ENCODE measurements at regions not wholly inside any gene's neighbourhood (a gene's known extent, or its start where the extent isn't known, plus 50 kb on each side); places are given as distances from the start of the nearest gene placed in this dataset.

GRCh38 chr11:25613451-25613850, 718.5 kb upstream of the ANO3 start:
- no peak for DNase-seq

GRCh38 chr11:25613865-25614264, 718.1 kb upstream of the ANO3 start:
- 61 to 77% methylated on average over 4 of the region's 4 CpGs for WGBS, 2 donors
- DNase-seq (no peak), ATAC-seq (ENCODE audit: low FRiP score in 2 of 2) (no peak)
- H3K27me3 ChIP-seq, result no peaks in the 10 kb centered on the region
- no peaks in the 10 kb centered on the region for H3K36me3 ChIP-seq
- no peak overlapping the region for H3K4me3 ChIP-seq
- H3K4me1 ChIP-seq, result no peaks in the 10 kb centered on the region
- no peak overlapping the region for H3K27ac ChIP-seq
- TF ChIP-seq POLR2AphosphoS5 (IDR thresholded peaks at IDR 0.05), result no peak
- TF ChIP-seq POLR2A (IDR thresholded peaks at IDR 0.05), result no peak
- TF ChIP-seq CTCF (IDR thresholded peaks at IDR 0.05), result no peak
- TF ChIP-seq EP300 (IDR thresholded peaks at IDR 0.05), result no peak
- no peaks in the 10 kb centered on the region for H3K9me3 ChIP-seq

More at GRCh38 chr11:25613451-25613850, 718.5 kb upstream of the ANO3 start:
- 50 to 75% methylated on average over 1 of the region's 1 CpG for WGBS, 2 donors
- H3K36me3 ChIP-seq, result no peaks in the 10 kb centered on the region
- H3K4me1 ChIP-seq, result no peaks in the 10 kb centered on the region
- no peak overlapping the region for H3K27ac ChIP-seq
- H3K27me3 ChIP-seq, result no peaks in the 10 kb centered on the region
- H3K9me3 ChIP-seq, result no peaks in the 10 kb centered on the region
- no peak for TF ChIP-seq POLR2AphosphoS5 (IDR thresholded peaks at IDR 0.05)
- no peak for TF ChIP-seq CTCF (IDR thresholded peaks at IDR 0.05)
- no peak for TF ChIP-seq POLR2A (IDR thresholded peaks at IDR 0.05)
- no peak for TF ChIP-seq EP300 (IDR thresholded peaks at IDR 0.05)
- no peak overlapping the region for H3K4me3 ChIP-seq
- ATAC-seq (ENCODE audit: low FRiP score in 2 of 2), result no peak

- ATAC-seq (ENCODE audit: low FRiP score in 2 of 2), result no peak
- H3K9me3 ChIP-seq, result no peaks in the 10 kb centered on the region
- 41 to 50% methylated on average over 2 of the region's 2 CpGs for WGBS, 2 donors
Observed at GRCh38 chr11:25615069-25615468, 716.9 kb upstream of the ANO3 start.

GRCh38 chr11:25615841-25616240, 716.1 kb upstream of the ANO3 start:
- WGBS, 2 donors, result 65 to 83% methylated on average over 2 of the region's 2 CpGs
- Histone ChIP-seq H3K27ac (no peak overlapping the region), H3K27me3 (no peaks in the 10 kb centered on the region), H3K4me1 (no peaks in the 10 kb centered on the region), H3K4me3 (no peak overlapping the region), H3K36me3 (no peaks in the 10 kb centered on the region), H3K9me3 (no peaks in the 10 kb centered on the region)
- TF ChIP-seq EP300 (IDR thresholded peaks at IDR 0.05), result no peak
- no peak for TF ChIP-seq CTCF (IDR thresholded peaks at IDR 0.05)
- no peak for TF ChIP-seq POLR2AphosphoS5 (IDR thresholded peaks at IDR 0.05)
- no peak for TF ChIP-seq POLR2A (IDR thresholded peaks at IDR 0.05)
- ATAC-seq (ENCODE audit: low FRiP score in 2 of 2) (no peak), DNase-seq (no peak)

More at GRCh38 chr11:25615069-25615468, 716.9 kb upstream of the ANO3 start:
- Histone ChIP-seq H3K4me1 (no peaks in the 10 kb centered on the region), H3K36me3 (no peaks in the 10 kb centered on the region), H3K4me3 (no peak overlapping the region), H3K27me3 (no peaks in the 10 kb centered on the region), H3K27ac (no peak overlapping the region)
- no peak for DNase-seq
- TF ChIP-seq CTCF (IDR thresholded peaks at IDR 0.05) (no peak), POLR2A (IDR thresholded peaks at IDR 0.05) (no peak), EP300 (IDR thresholded peaks at IDR 0.05) (no peak), POLR2AphosphoS5 (IDR thresholded peaks at IDR 0.05) (no peak)

- TF ChIP-seq EP300 (IDR thresholded peaks at IDR 0.05) (no peak), POLR2AphosphoS5 (IDR thresholded peaks at IDR 0.05) (no peak), CTCF (IDR thresholded peaks at IDR 0.05) (no peak), POLR2A (IDR thresholded peaks at IDR 0.05) (no peak)
- H3K4me1 ChIP-seq, result no peaks in the 10 kb centered on the region
- DNase-seq (no peak), ATAC-seq (ENCODE audit: low FRiP score in 2 of 2) (no peak)
- no peaks in the 10 kb centered on the region for H3K27me3 ChIP-seq
- H3K36me3 ChIP-seq, result no peaks in the 10 kb centered on the region
- H3K27ac ChIP-seq, result no peak overlapping the region
- 80 to 90% methylated on average over 3 of the region's 3 CpGs for WGBS, 2 donors
- no peak overlapping the region for H3K4me3 ChIP-seq
- no peaks in the 10 kb centered on the region for H3K9me3 ChIP-seq
Observed at GRCh38 chr11:25625094-25625493, 706.8 kb upstream of the ANO3 start.

Measured in upper lobe of left lung (tissue), 6 donors.